ENCODE measurements at regions not wholly inside any gene's neighbourhood (a gene's known extent, or its start where the extent isn't known, plus 50 kb on each side); places are given as distances from the start of the nearest gene placed in this dataset.
"Not testable (repeated sequence)": the region's sequence is repeated elsewhere in the genome, so short reads cannot be mapped to it uniquely, and the experiment has no call there.

GRCh38 chrX:155755706-155756337 is 125.3 kb upstream of the VAMP7 start:
- no peak overlapping the region for H3K27ac ChIP-seq
- TF ChIP-seq CTCF (IDR thresholded peaks at IDR 0.05): no peak
- no peaks in the 10 kb centered on the region for H3K9me3 ChIP-seq
- no peaks in the 10 kb centered on the region for H3K27me3 ChIP-seq
- no peaks in the 10 kb centered on the region for H3K4me1 ChIP-seq (ENCODE audit: control insufficient read depth in 1 of 2, insufficient read depth in 1 of 2, low read depth in 1 of 2, low read length in 1 of 2)
- H3K4me3 ChIP-seq (ENCODE audit: low read depth in 1 of 2, low read length in 1 of 2): no peak overlapping the region
- no peaks in the 10 kb centered on the region for H3K36me3 ChIP-seq

- no peak overlapping the region for H3K27ac ChIP-seq
- no peak for TF ChIP-seq CTCF (IDR thresholded peaks at IDR 0.05)
- H3K36me3 ChIP-seq: no peaks in the 10 kb centered on the region
- H3K4me3 ChIP-seq (ENCODE audit: low read depth in 1 of 2, low read length in 1 of 2): no peak overlapping the region
- H3K9me3 ChIP-seq: no peaks in the 10 kb centered on the region
- no peaks in the 10 kb centered on the region for H3K4me1 ChIP-seq (ENCODE audit: control insufficient read depth in 1 of 2, insufficient read depth in 1 of 2, low read depth in 1 of 2, low read length in 1 of 2)
- H3K27me3 ChIP-seq: no peaks in the 10 kb centered on the region
These were observed 130.0 kb upstream of the VAMP7 start for GRCh38 chrX:155751131-155751530.

GRCh38 chrX:155747520-155747919 is 133.6 kb upstream of the VAMP7 start:
- H3K27me3 ChIP-seq: no peaks in the 10 kb centered on the region
- TF ChIP-seq CTCF (IDR thresholded peaks at IDR 0.05): no peak
- no peak overlapping the region for H3K4me3 ChIP-seq (ENCODE audit: low read depth in 1 of 2, low read length in 1 of 2)
- H3K27ac ChIP-seq: no peak overlapping the region
- no peaks in the 10 kb centered on the region for H3K36me3 ChIP-seq
- no peaks in the 10 kb centered on the region for H3K4me1 ChIP-seq (ENCODE audit: control insufficient read depth in 1 of 2, insufficient read depth in 1 of 2, low read depth in 1 of 2, low read length in 1 of 2)
- no peaks in the 10 kb centered on the region for H3K9me3 ChIP-seq

- Histone ChIP-seq H3K4me3 (ENCODE audit: low read depth in 1 of 2, low read length in 1 of 2) (no peak overlapping the region), H3K27ac (no peak overlapping the region), H3K9me3 (no peaks in the 10 kb centered on the region), H3K36me3 (no peaks in the 10 kb centered on the region), H3K4me1 (ENCODE audit: control insufficient read depth in 1 of 2, insufficient read depth in 1 of 2, low read depth in 1 of 2, low read length in 1 of 2) (no peaks in the 10 kb centered on the region), H3K27me3 (no peaks in the 10 kb centered on the region)
- TF ChIP-seq CTCF (IDR thresholded peaks at IDR 0.05): no peak
These were observed 133.0 kb upstream of the TMLHE start for GRCh38 chrX:155745792-155746191.

- no peak overlapping the region for H3K4me3 ChIP-seq (ENCODE audit: low read depth in 1 of 2, low read length in 1 of 2)
These were observed 131.8 kb upstream of the TMLHE start for GRCh38 chrX:155744534-155744933.

DNA sequence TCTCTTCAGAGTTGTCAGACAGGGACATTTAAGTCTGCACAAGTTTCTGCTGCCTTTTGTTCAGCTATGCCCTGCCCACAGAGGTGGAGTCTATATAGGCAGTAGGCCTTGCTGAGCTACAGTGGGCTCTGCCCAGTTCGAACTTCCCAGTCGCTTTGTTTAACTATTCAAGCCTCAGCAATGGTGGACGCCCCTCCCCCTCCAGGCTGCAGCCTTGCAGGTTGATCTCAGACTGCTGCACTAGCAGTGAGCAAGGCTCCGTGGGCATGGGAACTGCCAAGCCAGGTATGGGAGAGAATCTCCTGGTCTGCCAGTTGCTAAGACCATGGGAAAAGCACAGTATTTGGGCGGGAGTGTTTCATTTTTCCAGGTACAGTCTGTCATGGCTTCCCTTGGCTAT is 115.6 kb upstream of the TMLHE start:
- not testable (repeated sequence) for H3K4me3 ChIP-seq (ENCODE audit: low read depth in 1 of 2, low read length in 1 of 2); H3K9me3 ChIP-seq; H3K36me3 ChIP-seq; H3K4me1 ChIP-seq (ENCODE audit: control insufficient read depth in 1 of 2, insufficient read depth in 1 of 2, low read depth in 1 of 2, low read length in 1 of 2); H3K27me3 ChIP-seq; H3K27ac ChIP-seq

More at GRCh38 chrX:155744534-155744933, 131.8 kb upstream of the TMLHE start:
- Histone ChIP-seq H3K27ac (no peak overlapping the region), H3K4me1 (ENCODE audit: control insufficient read depth in 1 of 2, insufficient read depth in 1 of 2, low read depth in 1 of 2, low read length in 1 of 2) (no peaks in the 10 kb centered on the region), H3K36me3 (no peaks in the 10 kb centered on the region), H3K9me3 (no peaks in the 10 kb centered on the region), H3K27me3 (no peaks in the 10 kb centered on the region)
- no peak for TF ChIP-seq CTCF (IDR thresholded peaks at IDR 0.05)

Data from neutrophil (primary cell).